ENCODE measurements at regions not wholly inside any gene's neighbourhood (a gene's known extent, or its start where the extent isn't known, plus 50 kb on each side); places are given as distances from the start of the nearest gene placed in this dataset.
A peak's percentile ranks its signal among the peaks of the same experiment; 100 is the strongest.
"Not testable (repeated sequence)": the region's sequence is repeated elsewhere in the genome, so short reads cannot be mapped to it uniquely, and the experiment has no call there.

GRCh38 chr20:12575352-12576095, 433.2 kb upstream of the SPTLC3 start:
- Histone ChIP-seq H3K4me1 (no peaks in the 10 kb centered on the region), H3K27ac (no peak overlapping the region), H3K9me3 (no peaks in the 10 kb centered on the region), H3K27me3 (no peaks in the 10 kb centered on the region), H3K36me3 (no peaks in the 10 kb centered on the region), H3K4me3 (no peak overlapping the region)
- TF ChIP-seq POLR2AphosphoS5 (IDR thresholded peaks at IDR 0.05; ENCODE audit: insufficient read depth in 1 of 2, low read depth in 1 of 2), result peak in 1 of 2 donors; percentile 36
- TF ChIP-seq CTCF (IDR thresholded peaks at IDR 0.05), result no peak
- no peak for TF ChIP-seq POLR2A (IDR thresholded peaks at IDR 0.05)
- intact Hi-C loops (cut with DNase I), result no loop called here
- DNase-seq (ENCODE audit: extremely low spot score in 2 of 2), result peak in 1 of 2 donors; percentile 94

- H3K27me3 ChIP-seq, result no peaks in the 10 kb centered on the region
- H3K4me1 ChIP-seq, result peaks cover 3% of the 10 kb centered on the region
- TF ChIP-seq CTCF (IDR thresholded peaks at IDR 0.05), result no peak
- no peak for TF ChIP-seq POLR2A (IDR thresholded peaks at IDR 0.05)
- no peak for TF ChIP-seq POLR2AphosphoS5 (IDR thresholded peaks at IDR 0.05; ENCODE audit: insufficient read depth in 1 of 2, low read depth in 1 of 2)
- no peak overlapping the region for H3K27ac ChIP-seq
- H3K36me3 ChIP-seq, result no peaks in the 10 kb centered on the region
- no peaks in the 10 kb centered on the region for H3K9me3 ChIP-seq
- no peak overlapping the region for H3K4me3 ChIP-seq
- no peak for DNase-seq (ENCODE audit: extremely low spot score in 2 of 2)
- intact Hi-C loops (cut with DNase I), result no loop called here
Observed at GRCh38 chr20:12577213-12577612, 431.6 kb upstream of the SPTLC3 start.

GRCh38 chr20:12581644-12582289, 427.0 kb upstream of the SPTLC3 start:
- TF ChIP-seq CTCF (IDR thresholded peaks at IDR 0.05) (no peak), POLR2AphosphoS5 (IDR thresholded peaks at IDR 0.05; ENCODE audit: insufficient read depth in 1 of 2, low read depth in 1 of 2) (no peak), POLR2A (IDR thresholded peaks at IDR 0.05) (no peak)
- no peak for DNase-seq (ENCODE audit: extremely low spot score in 2 of 2)
- Histone ChIP-seq H3K4me3 (no peak overlapping the region), H3K27ac (no peak overlapping the region), H3K4me1 (peaks cover 8% of the 10 kb centered on the region), H3K27me3 (no peaks in the 10 kb centered on the region), H3K9me3 (no peaks in the 10 kb centered on the region), H3K36me3 (no peaks in the 10 kb centered on the region)
- intact Hi-C loops (cut with DNase I), result no loop called here

- intact Hi-C loops (cut with DNase I); H3K4me3 ChIP-seq; H3K9me3 ChIP-seq; DNase-seq (ENCODE audit: extremely low spot score in 2 of 2); H3K27me3 ChIP-seq; H3K27ac ChIP-seq; H3K4me1 ChIP-seq; H3K36me3 ChIP-seq: not testable (repeated sequence)
Observed at GRCh38 chr20:12582710-12583109, 426.1 kb upstream of the SPTLC3 start.

GRCh38 chr20:12591949-12592470, 416.8 kb upstream of the SPTLC3 start:
- no peak for TF ChIP-seq POLR2AphosphoS5 (IDR thresholded peaks at IDR 0.05; ENCODE audit: insufficient read depth in 1 of 2, low read depth in 1 of 2)
- TF ChIP-seq POLR2A (IDR thresholded peaks at IDR 0.05), result no peak
- no peak for TF ChIP-seq CTCF (IDR thresholded peaks at IDR 0.05)
- DNase-seq (ENCODE audit: extremely low spot score in 2 of 2), result no peak
- H3K27me3 ChIP-seq, result no peaks in the 10 kb centered on the region
- H3K4me1 ChIP-seq, result peaks cover 13% of the 10 kb centered on the region
- H3K36me3 ChIP-seq, result no peaks in the 10 kb centered on the region
- intact Hi-C loops (cut with DNase I), result no loop called here
- H3K27ac ChIP-seq, result no peak overlapping the region
- no peaks in the 10 kb centered on the region for H3K9me3 ChIP-seq
- H3K4me3 ChIP-seq, result no peak overlapping the region

Data from vagina (tissue), 2 donors.